GM12872 (cell line): ENCODE measurements at regions not wholly inside any gene's neighbourhood (a gene's known extent, or its start where the extent isn't known, plus 50 kb on each side); places are given as distances from the start of the nearest gene placed in this dataset.

Experiments
- TF ChIP-seq, protein P1 (sequence below): IDR thresholded peaks from 3 replicates; pipeline ENCODE4 v1.5.1; 2011; ENCODE audit warnings: low read depth, mild to moderate bottlenecking, low read length, moderate library complexity; ENCODE audit not compliant: insufficient read depth

GRCh38 chr13:68481130-68481529 is 1251.0 kb upstream of the PCDH9 start:
- TF ChIP-seq, protein P1, sequence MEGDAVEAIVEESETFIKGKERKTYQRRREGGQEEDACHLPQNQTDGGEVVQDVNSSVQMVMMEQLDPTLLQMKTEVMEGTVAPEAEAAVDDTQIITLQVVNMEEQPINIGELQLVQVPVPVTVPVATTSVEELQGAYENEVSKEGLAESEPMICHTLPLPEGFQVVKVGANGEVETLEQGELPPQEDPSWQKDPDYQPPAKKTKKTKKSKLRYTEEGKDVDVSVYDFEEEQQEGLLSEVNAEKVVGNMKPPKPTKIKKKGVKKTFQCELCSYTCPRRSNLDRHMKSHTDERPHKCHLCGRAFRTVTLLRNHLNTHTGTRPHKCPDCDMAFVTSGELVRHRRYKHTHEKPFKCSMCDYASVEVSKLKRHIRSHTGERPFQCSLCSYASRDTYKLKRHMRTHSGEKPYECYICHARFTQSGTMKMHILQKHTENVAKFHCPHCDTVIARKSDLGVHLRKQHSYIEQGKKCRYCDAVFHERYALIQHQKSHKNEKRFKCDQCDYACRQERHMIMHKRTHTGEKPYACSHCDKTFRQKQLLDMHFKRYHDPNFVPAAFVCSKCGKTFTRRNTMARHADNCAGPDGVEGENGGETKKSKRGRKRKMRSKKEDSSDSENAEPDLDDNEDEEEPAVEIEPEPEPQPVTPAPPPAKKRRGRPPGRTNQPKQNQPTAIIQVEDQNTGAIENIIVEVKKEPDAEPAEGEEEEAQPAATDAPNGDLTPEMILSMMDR = no peak

DNA sequence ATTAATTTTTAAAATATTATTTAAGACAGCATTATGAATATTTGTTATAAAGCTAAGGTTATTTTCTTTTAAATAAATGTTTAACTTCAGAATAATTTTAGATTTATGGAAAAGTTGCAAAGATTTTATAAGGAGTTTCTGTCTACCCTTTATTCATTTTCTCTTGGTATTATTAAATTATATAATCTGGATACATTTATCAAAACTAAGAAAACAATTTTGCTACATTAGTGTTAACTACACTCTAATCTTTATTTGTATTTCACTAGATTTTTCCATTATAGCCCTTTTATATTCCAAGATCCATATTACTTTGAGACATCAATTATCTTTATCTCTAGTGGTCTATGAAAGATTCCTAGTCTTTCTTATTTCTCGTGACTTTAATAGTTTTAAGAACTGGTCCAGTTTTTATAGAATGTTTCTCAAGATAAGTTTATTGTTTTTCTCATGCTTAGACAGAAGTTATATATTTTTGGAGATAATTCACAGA is 1243.7 kb upstream of the PCDH9 start:
- TF ChIP-seq, protein P1 = no peak

DNA sequence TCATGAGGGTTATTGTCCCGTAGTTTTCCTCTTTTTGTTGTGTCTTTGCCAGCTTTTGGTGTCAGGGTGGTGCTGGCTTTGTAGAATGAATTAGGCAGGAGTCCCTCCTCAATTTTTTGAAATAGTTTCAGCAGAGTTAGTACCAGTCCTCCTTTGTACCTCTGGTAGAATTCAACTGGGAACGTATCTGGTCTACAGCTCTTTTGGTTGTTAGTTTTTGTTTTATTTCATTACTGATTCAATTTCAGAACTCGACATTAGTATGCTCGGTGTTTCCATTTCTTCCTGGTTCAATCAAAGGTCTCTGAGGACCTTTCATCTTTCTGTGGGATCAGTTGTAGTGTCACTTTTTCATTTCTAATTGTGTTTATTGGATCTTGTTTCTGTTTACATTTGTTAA is 1237.0 kb upstream of the PCDH9 start:
- TF ChIP-seq, protein P1 = no peak

DNA sequence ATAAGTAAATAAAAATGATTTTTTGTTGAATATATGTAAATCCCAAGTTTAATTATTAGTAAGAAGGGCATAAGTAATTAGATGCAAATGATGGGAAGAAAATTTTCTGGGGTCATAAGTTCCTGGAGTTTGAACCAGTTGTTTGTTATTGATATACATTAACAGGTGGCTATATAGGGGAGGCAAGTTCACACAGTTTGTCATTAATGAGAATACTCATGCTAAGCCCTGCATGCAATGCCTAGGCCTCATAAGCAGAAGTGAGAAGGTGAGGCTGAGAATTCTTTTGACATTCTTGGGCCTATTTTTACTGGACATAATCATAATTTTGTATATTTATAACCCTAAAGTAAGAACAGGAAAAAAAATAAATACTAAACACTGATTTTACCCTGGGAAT is 1210.7 kb upstream of the PCDH9 start:
- TF ChIP-seq, protein P1 = no peak

DNA sequence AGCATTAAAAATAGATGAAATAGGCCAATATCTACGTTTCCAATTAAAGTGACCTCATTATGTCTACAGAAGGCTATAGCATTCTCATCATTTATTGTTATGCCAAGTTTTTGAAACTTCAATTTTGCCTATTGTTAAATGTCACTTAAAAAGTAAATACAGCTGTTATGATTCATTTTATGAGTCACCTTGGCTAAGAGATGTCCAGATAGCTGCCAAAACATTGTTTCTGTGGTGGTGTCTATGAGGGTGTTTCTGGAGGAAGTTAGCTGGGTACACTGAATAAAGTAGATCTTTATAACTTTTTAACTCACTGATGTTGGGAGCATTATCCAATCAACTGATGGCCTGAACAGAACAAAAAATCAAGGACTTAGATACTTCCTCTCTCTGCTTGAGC is 1209.7 kb upstream of the PCDH9 start:
- TF ChIP-seq, protein P1 = no peak

DNA sequence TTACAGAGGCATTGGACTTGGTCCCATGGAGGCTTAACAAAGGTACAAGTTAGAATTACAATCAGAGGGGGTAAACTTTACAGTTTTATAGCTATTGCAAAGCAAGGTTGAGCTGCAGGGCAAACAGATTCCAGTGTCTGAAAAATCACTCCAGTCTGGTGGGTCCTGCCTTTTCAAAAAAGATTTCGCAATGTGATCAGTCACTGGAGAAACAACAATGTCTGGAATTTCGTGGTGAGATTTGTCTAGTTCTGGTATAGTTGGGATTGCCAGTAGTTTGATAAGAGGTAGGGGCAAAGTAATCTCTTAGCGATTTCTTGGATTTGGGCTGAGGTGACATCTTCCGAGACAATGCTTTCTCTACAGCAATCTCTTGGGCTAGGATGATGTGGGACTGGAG is 1198.2 kb upstream of the PCDH9 start:
- TF ChIP-seq, protein P1 = no peak

GRCh38 chr13:68417801-68418200 is 1187.7 kb upstream of the PCDH9 start:
- TF ChIP-seq, protein P1 = no peak

DNA sequence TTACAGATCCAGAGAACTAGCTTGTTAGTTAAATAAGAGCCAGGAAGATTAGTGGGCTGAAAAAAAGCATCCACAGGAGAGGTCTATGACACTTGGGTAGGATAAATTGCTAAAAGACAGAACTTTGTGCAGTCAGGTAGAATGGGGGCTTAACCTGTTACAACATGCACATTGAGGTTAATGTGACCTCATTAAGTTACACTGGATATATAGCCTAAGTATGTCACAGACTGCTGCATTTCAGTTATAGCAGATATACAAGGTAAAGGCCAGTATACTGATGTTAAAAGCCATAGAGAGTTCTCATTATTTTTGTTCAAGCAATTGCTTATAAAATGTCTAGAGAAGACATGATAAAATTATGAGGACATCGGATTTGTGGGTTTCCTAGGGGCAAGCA is 1179.9 kb upstream of the PCDH9 start:
- TF ChIP-seq, protein P1 = no peak
